Activated CD4-positive, alpha-beta T cell treated with anti-CD3 and anti-CD28 coated beads, Interleukin-2, amount 10 ng/mL, durations not matched to agents 24 days and 14 days (primary cell): ENCODE measurements at regions not wholly inside any gene's neighbourhood (a gene's known extent, or its start where the extent isn't known, plus 50 kb on each side); places are given as distances from the start of the nearest gene placed in this dataset.

ENCODE experiments used
- DNase-seq: peaks from one replicate; pipeline ENCODE4 v3.0.0; 2022
- H3K27ac Mint-ChIP-seq: one replicate; pipeline ENCODE4 v1.8.0; 2022; ENCODE audit warnings: mild to moderate bottlenecking, mixed read lengths
- H3K27me3 Mint-ChIP-seq: one replicate; pipeline ENCODE4 v1.8.0; 2022; ENCODE audit warnings: mixed read lengths
- H3K36me3 Mint-ChIP-seq: one replicate; pipeline ENCODE4 v1.8.0; 2022; ENCODE audit warnings: low read depth, mild to moderate bottlenecking, mixed read lengths
- H3K4me1 Mint-ChIP-seq: one replicate; pipeline ENCODE4 v1.8.0; 2021; ENCODE audit warnings: mixed read lengths
- H3K4me3 Mint-ChIP-seq: one replicate; pipeline ENCODE4 v1.8.0; 2022; ENCODE audit warnings: mild to moderate bottlenecking, moderate library complexity, mixed read lengths
- H3K9me3 Mint-ChIP-seq: one replicate; pipeline ENCODE4 v1.8.0; 2021; ENCODE audit warnings: mixed read lengths
- intact Hi-C: fragments of 100-400 bp; cut with micrococcal nuclease; formaldehyde crosslinking; loops from one replicate; pipeline ENCODE4 v1.15.1; 2023

DNA sequence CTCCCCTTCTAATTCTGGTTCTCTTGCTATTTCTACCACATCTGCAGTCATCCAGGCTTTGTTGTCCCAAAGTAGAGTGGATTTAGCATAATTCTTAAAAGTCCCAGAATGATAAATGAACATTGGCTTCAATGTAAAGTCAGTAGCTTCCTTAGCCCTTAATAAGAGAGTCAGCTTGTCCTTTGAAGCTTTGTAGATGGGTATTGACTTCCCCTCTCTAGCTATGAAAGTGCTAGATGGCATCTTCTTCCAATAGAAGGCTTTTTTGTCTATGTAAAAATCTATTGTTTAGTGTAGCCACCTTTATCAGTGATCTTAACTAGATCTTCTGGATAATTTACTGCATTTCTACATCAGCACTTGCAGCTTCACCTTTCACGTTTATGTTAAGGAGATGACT is 181.4 kb upstream of the B3GALT2 start:
- Mint-ChIP-seq H3K9me3 (peaks cover 5% of the 10 kb centered on the region), H3K27ac (no peak overlapping the region), H3K4me3 (peak overlapping the region; percentile 56), H3K27me3 (peaks cover 6% of the 10 kb centered on the region), H3K4me1 (peaks cover 4% of the 10 kb centered on the region), H3K36me3 (no peaks in the 10 kb centered on the region)
- no peak for DNase-seq
- intact Hi-C loops, result no loop called here

- peaks cover 6% of the 10 kb centered on the region for H3K27me3 Mint-ChIP-seq
- H3K27ac Mint-ChIP-seq, result no peak overlapping the region
- H3K36me3 Mint-ChIP-seq, result no peaks in the 10 kb centered on the region
- no peak overlapping the region for H3K4me3 Mint-ChIP-seq
- intact Hi-C loops, result no loop called here
- H3K4me1 Mint-ChIP-seq, result peaks cover 4% of the 10 kb centered on the region
- no peak for DNase-seq
- peaks cover 5% of the 10 kb centered on the region for H3K9me3 Mint-ChIP-seq
These were observed 180.5 kb upstream of the B3GALT2 start for GRCh38 chr1:193366764-193367507.

DNA sequence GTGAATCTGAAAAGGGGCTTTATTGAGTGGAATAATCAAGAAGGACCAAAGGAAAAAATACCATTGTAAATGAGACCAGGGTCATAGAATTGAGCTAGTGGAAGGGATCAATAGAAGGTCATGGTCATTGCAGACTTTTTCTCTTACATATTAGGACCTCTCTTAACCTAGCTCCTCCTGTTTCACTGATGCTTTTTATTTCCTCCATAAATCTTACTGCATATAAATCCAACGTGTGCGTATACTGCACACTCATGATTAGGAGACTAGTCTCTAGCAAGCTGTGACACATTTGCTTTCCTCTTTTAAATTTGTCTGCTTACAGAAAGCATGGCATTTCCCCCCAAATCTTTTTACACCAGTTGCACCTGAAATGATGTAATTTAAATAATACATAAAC is 179.6 kb upstream of the B3GALT2 start:
- no peak overlapping the region for H3K4me3 Mint-ChIP-seq
- H3K36me3 Mint-ChIP-seq, result no peaks in the 10 kb centered on the region
- H3K27me3 Mint-ChIP-seq, result peaks cover 11% of the 10 kb centered on the region
- peaks cover 5% of the 10 kb centered on the region for H3K9me3 Mint-ChIP-seq
- H3K27ac Mint-ChIP-seq, result no peak overlapping the region
- intact Hi-C loops, result no loop called here
- peaks cover 2% of the 10 kb centered on the region for H3K4me1 Mint-ChIP-seq
- no peak for DNase-seq

DNA sequence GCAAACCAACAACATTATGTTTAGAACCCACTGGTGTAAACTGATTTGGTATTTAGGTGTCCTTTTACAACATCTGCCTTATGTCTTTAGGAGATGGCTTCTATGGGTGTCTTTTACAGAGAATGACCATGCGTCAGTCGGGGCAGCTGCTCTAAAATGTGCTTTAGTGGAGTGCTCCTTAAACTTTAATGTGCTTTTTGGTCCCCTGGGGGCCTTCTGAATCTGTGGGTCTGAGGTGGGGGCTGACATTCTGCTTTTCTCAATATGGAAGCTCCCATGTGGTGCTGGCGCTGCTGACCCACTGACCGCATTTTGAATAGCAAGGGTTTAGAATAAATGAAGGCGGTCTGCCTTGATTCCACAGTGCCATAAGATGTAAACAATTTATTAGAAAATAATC is 173.2 kb upstream of the B3GALT2 start:
- Mint-ChIP-seq H3K27me3 (peaks cover 15% of the 10 kb centered on the region), H3K27ac (no peak overlapping the region), H3K36me3 (no peaks in the 10 kb centered on the region), H3K9me3 (no peaks in the 10 kb centered on the region), H3K4me3 (no peak overlapping the region), H3K4me1 (no peaks in the 10 kb centered on the region)
- intact Hi-C loops, result no loop called here
- DNase-seq, result no peak

DNA sequence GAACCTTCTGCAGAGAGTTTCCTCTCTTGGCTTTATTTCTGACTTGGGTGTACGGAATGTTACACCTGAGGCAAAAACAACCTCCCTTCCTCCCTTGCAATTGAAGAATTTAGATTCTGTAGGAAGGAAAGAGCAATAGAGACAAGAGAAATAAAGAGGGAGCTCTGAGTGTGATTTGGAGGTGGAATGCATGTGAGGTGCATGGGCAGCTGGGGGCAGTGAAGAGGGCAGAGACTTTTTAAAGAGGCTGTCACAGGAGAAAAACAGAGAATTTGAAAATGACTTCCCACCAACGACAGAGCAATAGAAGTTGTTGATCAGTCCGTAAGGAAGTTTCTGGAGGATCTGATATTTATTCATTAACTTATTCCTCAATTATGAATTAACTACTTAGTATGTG is 172.0 kb upstream of the B3GALT2 start:
- Mint-ChIP-seq H3K27me3 (peaks cover 14% of the 10 kb centered on the region), H3K36me3 (no peaks in the 10 kb centered on the region), H3K27ac (no peak overlapping the region), H3K4me3 (no peak overlapping the region), H3K4me1 (no peaks in the 10 kb centered on the region), H3K9me3 (no peaks in the 10 kb centered on the region)
- intact Hi-C loops, result no loop called here
- no peak for DNase-seq

GRCh38 chr1:193356249-193356648 is 169.8 kb upstream of the B3GALT2 start:
- no peak for DNase-seq
- intact Hi-C loops, result no loop called here
- no peak overlapping the region for H3K27ac Mint-ChIP-seq
- H3K4me3 Mint-ChIP-seq, result no peak overlapping the region
- no peaks in the 10 kb centered on the region for H3K4me1 Mint-ChIP-seq
- H3K9me3 Mint-ChIP-seq, result peaks cover 5% of the 10 kb centered on the region
- no peaks in the 10 kb centered on the region for H3K36me3 Mint-ChIP-seq
- H3K27me3 Mint-ChIP-seq, result peaks cover 12% of the 10 kb centered on the region

DNA sequence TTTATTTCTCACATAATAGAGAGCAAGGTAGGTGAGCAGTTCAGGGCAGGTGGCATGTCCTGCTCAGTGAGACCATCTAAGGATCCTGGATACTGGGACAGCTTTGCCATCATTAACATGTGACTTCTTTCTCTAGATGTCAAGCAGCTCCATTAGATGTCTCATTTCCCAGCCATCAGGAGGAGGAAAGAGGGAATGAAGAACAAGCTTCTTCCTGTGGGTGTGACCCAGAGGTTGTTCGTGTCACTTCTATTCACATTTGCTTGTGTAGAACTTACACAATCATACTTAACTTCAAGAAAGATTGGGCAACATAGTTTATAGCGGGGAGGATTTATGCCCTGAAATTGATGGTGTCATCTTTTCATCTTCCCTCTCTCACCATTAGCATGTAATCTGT is 169.2 kb upstream of the B3GALT2 start:
- Mint-ChIP-seq H3K9me3 (peaks cover 5% of the 10 kb centered on the region), H3K27me3 (peaks cover 11% of the 10 kb centered on the region), H3K27ac (no peak overlapping the region), H3K36me3 (no peaks in the 10 kb centered on the region), H3K4me3 (no peak overlapping the region), H3K4me1 (no peaks in the 10 kb centered on the region)
- intact Hi-C loops, result no loop called here
- no peak for DNase-seq

GRCh38 chr1:193355178-193355577 is 168.8 kb upstream of the B3GALT2 start:
- H3K27me3 Mint-ChIP-seq, result peaks cover 11% of the 10 kb centered on the region
- H3K4me3 Mint-ChIP-seq, result no peak overlapping the region
- DNase-seq, result no peak
- H3K4me1 Mint-ChIP-seq, result no peaks in the 10 kb centered on the region
- H3K9me3 Mint-ChIP-seq, result peaks cover 5% of the 10 kb centered on the region
- intact Hi-C loops, result no loop called here
- H3K36me3 Mint-ChIP-seq, result no peaks in the 10 kb centered on the region
- no peak overlapping the region for H3K27ac Mint-ChIP-seq

DNA sequence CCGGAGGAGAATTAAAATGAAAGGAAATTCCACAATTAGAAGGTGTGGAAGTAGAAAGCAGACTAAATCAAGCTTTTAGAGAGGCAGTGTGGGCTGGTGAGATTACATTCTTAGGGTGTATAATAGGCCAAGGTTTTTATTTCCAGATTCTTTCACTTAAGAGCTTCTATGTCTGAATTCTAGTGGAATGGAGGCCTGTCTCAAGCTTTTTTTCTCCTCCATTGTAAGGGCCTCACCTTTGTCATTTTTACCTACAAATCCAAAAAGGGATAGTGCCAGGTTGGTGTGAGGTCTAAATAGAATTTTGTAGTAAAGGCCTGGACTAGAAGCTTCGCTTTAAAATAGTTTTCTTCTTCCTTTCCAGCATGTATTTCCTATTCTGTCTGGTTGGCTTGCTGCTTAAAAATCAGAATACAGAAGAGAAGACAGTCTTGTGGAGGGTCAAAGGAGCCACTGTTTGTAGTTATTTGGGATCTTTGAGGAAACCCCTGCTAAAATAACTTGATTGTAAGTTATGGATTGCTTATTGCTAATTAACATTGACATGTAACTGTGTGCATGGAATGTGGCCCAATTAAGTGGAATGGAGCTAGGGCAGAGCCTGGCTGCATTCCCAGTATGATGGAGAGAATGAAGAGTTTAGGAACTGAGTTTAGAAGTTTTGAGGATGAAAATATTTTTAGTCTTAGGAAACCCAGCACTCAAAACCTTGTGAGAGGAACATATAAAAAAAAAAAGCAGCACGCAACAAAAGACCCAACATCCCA is 162.5 kb upstream of the B3GALT2 start:
- intact Hi-C loops, result loop anchor here (10.0 kb wide), 1 partner anchor 164 kb away; the partner anchor contains the start of gene B3GALT2
- H3K4me3 Mint-ChIP-seq, result no peak overlapping the region
- DNase-seq, result no peak
- no peaks in the 10 kb centered on the region for H3K4me1 Mint-ChIP-seq
- H3K27me3 Mint-ChIP-seq, result peaks cover 2% of the 10 kb centered on the region
- H3K36me3 Mint-ChIP-seq, result no peaks in the 10 kb centered on the region
- H3K27ac Mint-ChIP-seq, result no peak overlapping the region
- peaks cover 5% of the 10 kb centered on the region for H3K9me3 Mint-ChIP-seq

GRCh38 chr1:193348091-193348768 is 161.8 kb upstream of the B3GALT2 start:
- Mint-ChIP-seq H3K9me3 (peaks cover 5% of the 10 kb centered on the region), H3K4me3 (no peak overlapping the region), H3K27ac (no peak overlapping the region), H3K4me1 (no peaks in the 10 kb centered on the region), H3K27me3 (peaks cover 2% of the 10 kb centered on the region), H3K36me3 (no peaks in the 10 kb centered on the region)
- DNase-seq, result no peak
- intact Hi-C loops, result loop anchor here (10.0 kb wide), 1 partner anchor 163 kb away; the partner anchor contains the start of gene B3GALT2

DNA sequence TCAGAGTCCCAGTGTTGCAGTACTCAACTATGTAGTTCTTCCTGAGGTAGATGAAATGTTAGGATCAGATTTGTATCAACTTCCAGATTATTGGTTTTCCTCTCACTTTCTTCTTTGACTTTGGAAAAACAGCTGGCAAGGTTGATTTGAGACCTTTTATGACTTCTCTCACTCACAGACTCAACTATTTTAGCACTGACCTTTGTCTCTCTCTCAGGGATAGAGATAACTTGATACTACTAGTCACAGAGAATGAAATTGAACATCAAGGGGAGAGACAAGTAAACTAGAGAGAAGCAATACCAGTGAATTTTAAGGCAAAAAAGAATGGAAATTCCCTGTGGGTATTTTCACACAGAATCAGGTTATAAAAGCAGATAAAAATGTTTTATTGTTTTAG is 159.7 kb upstream of the B3GALT2 start:
- H3K27me3 Mint-ChIP-seq, result peaks cover 1% of the 10 kb centered on the region
- H3K27ac Mint-ChIP-seq, result no peak overlapping the region
- no peak for DNase-seq
- no peaks in the 10 kb centered on the region for H3K4me1 Mint-ChIP-seq
- intact Hi-C loops, result loop anchor here (10.0 kb wide), 1 partner anchor 161 kb away; the partner anchor contains the start of gene B3GALT2
- no peaks in the 10 kb centered on the region for H3K36me3 Mint-ChIP-seq
- H3K9me3 Mint-ChIP-seq, result no peaks in the 10 kb centered on the region
- no peak overlapping the region for H3K4me3 Mint-ChIP-seq

DNA sequence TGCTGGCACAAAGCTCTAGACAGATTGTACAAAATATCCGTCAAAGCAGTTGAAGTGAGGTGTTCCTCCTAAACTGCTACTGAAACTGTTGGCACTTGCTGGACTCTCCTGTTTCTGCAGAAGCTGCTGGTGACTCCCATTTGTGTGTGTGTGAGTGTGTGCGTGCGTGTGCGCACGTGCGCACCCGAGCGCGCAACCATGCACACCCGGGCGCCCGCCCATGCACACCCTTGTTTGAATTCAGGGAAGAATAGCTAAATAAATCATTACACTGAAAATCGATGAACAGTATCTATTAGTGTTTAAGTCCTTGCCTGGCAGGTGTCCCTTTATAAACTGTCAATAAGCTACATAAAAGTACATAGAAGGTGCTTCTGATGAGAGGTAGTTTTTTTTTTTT is 156.4 kb upstream of the B3GALT2 start:
- Mint-ChIP-seq H3K9me3 (no peaks in the 10 kb centered on the region), H3K4me3 (no peak overlapping the region), H3K36me3 (no peaks in the 10 kb centered on the region), H3K4me1 (no peaks in the 10 kb centered on the region), H3K27ac (no peak overlapping the region), H3K27me3 (peaks cover 1% of the 10 kb centered on the region)
- intact Hi-C loops, result loop anchor here (10.0 kb wide), 1 partner anchor 158 kb away; the partner anchor contains the start of gene B3GALT2
- no peak for DNase-seq

- H3K4me3 Mint-ChIP-seq, result no peak overlapping the region
- H3K36me3 Mint-ChIP-seq, result no peaks in the 10 kb centered on the region
- no peaks in the 10 kb centered on the region for H3K4me1 Mint-ChIP-seq
- H3K27ac Mint-ChIP-seq, result no peak overlapping the region
- intact Hi-C loops, result loop anchor here (10.0 kb wide), 1 partner anchor 156 kb away; the partner anchor contains the start of gene B3GALT2
- no peaks in the 10 kb centered on the region for H3K9me3 Mint-ChIP-seq
- peaks cover 1% of the 10 kb centered on the region for H3K27me3 Mint-ChIP-seq
- DNase-seq, result no peak
These were observed 153.9 kb upstream of the B3GALT2 start for GRCh38 chr1:193340331-193340730.

DNA sequence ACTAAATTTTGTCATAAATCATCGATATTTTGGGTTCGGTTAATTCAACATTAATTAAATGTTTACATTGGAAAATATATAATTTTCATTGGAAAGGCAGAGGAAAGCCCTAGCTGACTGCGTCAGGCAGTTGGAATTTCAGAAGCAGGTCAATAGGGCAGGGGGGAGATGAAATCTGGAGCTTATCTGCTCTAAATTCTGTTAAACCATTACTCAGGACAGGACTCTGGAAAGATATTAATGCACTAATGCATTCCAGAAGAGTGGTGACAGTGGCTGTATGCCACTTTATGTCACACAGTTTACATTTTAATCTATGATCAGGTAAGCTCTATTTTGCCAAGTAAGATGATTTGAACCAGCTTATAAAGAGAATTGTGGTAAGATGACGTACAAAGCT is 153.0 kb upstream of the B3GALT2 start:
- H3K36me3 Mint-ChIP-seq, result no peaks in the 10 kb centered on the region
- H3K4me1 Mint-ChIP-seq, result no peaks in the 10 kb centered on the region
- H3K27me3 Mint-ChIP-seq, result peaks cover 1% of the 10 kb centered on the region
- no peak overlapping the region for H3K27ac Mint-ChIP-seq
- intact Hi-C loops, result no loop called here
- DNase-seq, result no peak
- H3K4me3 Mint-ChIP-seq, result no peak overlapping the region
- H3K9me3 Mint-ChIP-seq, result peaks cover 3% of the 10 kb centered on the region
